Upper lobe of right lung (tissue), 1 donor: ENCODE measurements at regions not wholly inside any gene's neighbourhood (a gene's known extent, or its start where the extent isn't known, plus 50 kb on each side); places are given as distances from the start of the nearest gene placed in this dataset.
"Not testable (repeated sequence)": the region's sequence is repeated elsewhere in the genome, so short reads cannot be mapped to it uniquely, and the experiment has no call there.

Source experiments
- ATAC-seq: fragments of 200-7000 bp; cut with Tn5 transposase; one replicate; pipeline ENCODE4 v1.9.1; 2020; ENCODE audit warnings: mild to moderate bottlenecking, moderate library complexity
- DNase-seq: peaks from one replicate; pipeline ENCODE4 v3.0.0-alpha.2; 2020
- H3K27ac ChIP-seq: fragments of 200-600 bp; one replicate; pipeline ENCODE4 v1.8.0; 2022
- H3K27me3 ChIP-seq: fragments of 200-600 bp; one replicate; pipeline ENCODE4 v1.8.0; 2022; ENCODE audit warnings: mild to moderate bottlenecking
- H3K36me3 ChIP-seq: fragments of 200-600 bp; one replicate; pipeline ENCODE4 v1.8.0; 2022
- H3K4me1 ChIP-seq: fragments of 200-600 bp; one replicate; pipeline ENCODE4 v1.8.0; 2022
- H3K4me3 ChIP-seq: fragments of 200-600 bp; one replicate; pipeline ENCODE4 v1.8.0; 2022; ENCODE audit warnings: mild to moderate bottlenecking
- H3K9me3 ChIP-seq: fragments of 200-600 bp; one replicate; pipeline ENCODE4 v1.8.0; 2022
- CTCF ChIP-seq: fragments of 200-600 bp; IDR thresholded peaks from one replicate; pipeline ENCODE4 v1.8.0; 2022; ENCODE audit warnings: antibody characterized with exemption
- intact Hi-C: fragments of 100-400 bp; cut with DNase I; formaldehyde crosslinking; loops from one replicate; pipeline ENCODE4 v1.11.0; 2022
- donor health status: DM: no; HTN: yes; CAD: no; lungs with severe emphysema.

- intact Hi-C loops = no loop called here
- Histone ChIP-seq H3K27ac (no peak overlapping the region), H3K4me1 (no peaks in the 10 kb centered on the region), H3K36me3 (no peaks in the 10 kb centered on the region), H3K27me3 (no peaks in the 10 kb centered on the region), H3K4me3 (no peak overlapping the region), H3K9me3 (no peaks in the 10 kb centered on the region)
- no peak for TF ChIP-seq CTCF
- DNase-seq (no peak), ATAC-seq (no peak)
Observed at GRCh38 chr1:241447031-241447644, 72.4 kb downstream of the FH start.

GRCh38 chr1:241444836-241445235 is 74.7 kb downstream of the FH start:
- intact Hi-C loops = no loop called here
- no peak for ATAC-seq
- Histone ChIP-seq H3K4me3 (no peak overlapping the region), H3K27ac (no peak overlapping the region), H3K9me3 (no peaks in the 10 kb centered on the region), H3K36me3 (no peaks in the 10 kb centered on the region), H3K27me3 (no peaks in the 10 kb centered on the region), H3K4me1 (no peaks in the 10 kb centered on the region)
- no peak for DNase-seq
- no peak for TF ChIP-seq CTCF

GRCh38 chr1:241443561-241443960 is 76.0 kb downstream of the FH start:
- intact Hi-C loops = no loop called here

GRCh38 chr1:241442686-241443085 is 76.9 kb downstream of the FH start:
- Histone ChIP-seq H3K36me3 (no peaks in the 10 kb centered on the region), H3K27me3 (no peaks in the 10 kb centered on the region), H3K9me3 (no peaks in the 10 kb centered on the region), H3K4me3 (no peak overlapping the region), H3K4me1 (no peaks in the 10 kb centered on the region), H3K27ac (no peak overlapping the region)
- DNase-seq (no peak), ATAC-seq (no peak)
- no peak for TF ChIP-seq CTCF
- intact Hi-C loops = no loop called here

More at GRCh38 chr1:241443561-241443960, 76.0 kb downstream of the FH start:
- ATAC-seq = no peak
- H3K27ac ChIP-seq = no peak overlapping the region
- H3K9me3 ChIP-seq = no peaks in the 10 kb centered on the region
- DNase-seq = no peak
- no peak for TF ChIP-seq CTCF
- no peaks in the 10 kb centered on the region for H3K4me1 ChIP-seq
- H3K4me3 ChIP-seq = no peak overlapping the region
- H3K36me3 ChIP-seq = no peaks in the 10 kb centered on the region
- no peaks in the 10 kb centered on the region for H3K27me3 ChIP-seq

GRCh38 chr1:241440904-241441303 is 78.7 kb downstream of the FH start:
- Histone ChIP-seq H3K4me1 (no peaks in the 10 kb centered on the region), H3K4me3 (no peak overlapping the region), H3K9me3 (no peaks in the 10 kb centered on the region), H3K36me3 (no peaks in the 10 kb centered on the region), H3K27me3 (no peaks in the 10 kb centered on the region), H3K27ac (no peak overlapping the region)
- DNase-seq (no peak), ATAC-seq (no peak)
- intact Hi-C loops = no loop called here
- TF ChIP-seq CTCF = no peak

GRCh38 chr1:241438686-241439085 is 80.9 kb downstream of the FH start:
- H3K9me3 ChIP-seq, intact Hi-C loops, ATAC-seq, H3K4me3 ChIP-seq, H3K27ac ChIP-seq, H3K4me1 ChIP-seq, H3K27me3 ChIP-seq, DNase-seq, H3K36me3 ChIP-seq: not testable (repeated sequence)
